ENCODE measurements at regions not wholly inside any gene's neighbourhood (a gene's known extent, or its start where the extent isn't known, plus 50 kb on each side); places are given as distances from the start of the nearest gene placed in this dataset.

DNA sequence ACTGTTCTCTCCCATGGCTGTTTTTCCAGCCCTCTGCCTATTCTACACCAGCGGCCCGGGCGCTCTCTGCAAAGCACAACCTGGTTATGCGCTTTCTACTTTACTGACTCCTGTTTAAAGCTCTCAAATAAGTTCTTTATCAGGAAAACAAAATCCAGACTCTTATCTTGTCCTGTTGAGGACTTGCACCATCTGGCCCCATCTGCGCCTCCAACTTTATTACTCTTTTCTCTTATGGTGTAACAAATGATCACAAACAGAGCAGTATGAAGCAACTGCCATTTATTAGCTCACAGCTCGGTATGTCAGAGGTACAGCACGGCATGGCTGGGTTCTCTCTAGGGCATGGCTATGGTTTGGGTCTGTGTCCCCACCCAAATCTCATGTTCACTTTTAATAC is 236.5 kb upstream of the NT5C1B start:
- Histone ChIP-seq H3K9me1 (ENCODE audit: insufficient read depth, low read length) (peaks cover 4% of the 10 kb centered on the region; the same call in 1 of the 2 replicates), H4K20me1 (ENCODE audit: insufficient read depth, low read length) (no peaks in the 10 kb centered on the region), H3K14ac (replicated peaks; ENCODE audit: low read depth, low read length) (no peak overlapping the region), H3K23ac (ENCODE audit: low read depth, low read length) (no peak overlapping the region), H3K4me3 (ENCODE audit: insufficient read depth, low read depth, low read length) (no peak overlapping the region), H3K27me3 (ENCODE audit: control insufficient read depth, insufficient read depth, low read length) (no peaks in the 10 kb centered on the region), H2BK20ac (ENCODE audit: low read depth, low read length) (no peak overlapping the region), H2AK9ac (replicated peaks; ENCODE audit: low read depth, low read length, poor library complexity) (no peak overlapping the region), H3K9ac (ENCODE audit: low read depth, low read length) (no peak overlapping the region), H2BK120ac (ENCODE audit: low read depth, low read length) (no peak overlapping the region), H4K91ac (ENCODE audit: insufficient read depth, low read depth, low read length) (no peak overlapping the region), H3K18ac (ENCODE audit: low read depth, low read length) (no peak overlapping the region), H3K56ac (ENCODE audit: extremely low read depth, insufficient read depth, low read length) (no peak overlapping the region), H4K8ac (ENCODE audit: low read depth in 2 of 2, low read length in 2 of 2) (no peak overlapping the region), H3K4me1 (ENCODE audit: control insufficient read depth, insufficient read depth, low read length) (peaks cover 2% of the 10 kb centered on the region; the same call in 1 of the 2 replicates), H3K9me3 (ENCODE audit: control insufficient read depth, insufficient read depth, low read length) (no peaks in the 10 kb centered on the region), H4K5ac (ENCODE audit: low read depth, low read length) (no peak overlapping the region), H3K27ac (ENCODE audit: insufficient read depth, low read length) (no peak overlapping the region), H2BK15ac (ENCODE audit: low read depth, low read length) (no peak overlapping the region), H3K4me2 (ENCODE audit: low read depth, low read length) (no peak overlapping the region), H3K4ac (ENCODE audit: low read depth, low read length) (no peak overlapping the region), H2AK5ac (ENCODE audit: low read depth, low read length) (no peak overlapping the region), H2AFZ (replicated peaks; ENCODE audit: low read length, poor library complexity) (no peak overlapping the region), H2BK5ac (ENCODE audit: low read depth, low read length, poor library complexity, severe bottlenecking) (no peak overlapping the region), H3K79me1 (ENCODE audit: low read depth in 1 of 2, low read length in 2 of 2) (no peaks in the 10 kb centered on the region), H3K36me3 (ENCODE audit: control insufficient read depth, insufficient read depth, low read length) (no peaks in the 10 kb centered on the region)
- ChIA-PET CTCF (no interaction called here), POLR2A (ENCODE audit: unreplicated experiment) (no interaction called here)
- dilution Hi-C loops (cut with HindIII; ENCODE audit: low sequenced_read_pairs, unreplicated experiment) (no loop called here), intact Hi-C loops (cut with micrococcal nuclease) (no loop called here), in situ Hi-C loops (cut with MboI; ENCODE audit: low sequenced_read_pairs) (no loop called here)
- 96% methylated on average over 4 of the region's 7 CpGs; no CpG with 5 or more reads in 1 of the 2 experiments for WGBS, 2 experiments (ENCODE audit: extremely low coverage in 2 of 2, insufficient read length in 1 of 2)
- no peak for TF ChIP-seq NFE2L2 (IDR thresholded peaks at IDR 0.05; ENCODE audit: low read depth, low read length)
- no peak for TF ChIP-seq POLR2A (IDR thresholded peaks at IDR 0.05; ENCODE audit: low read depth, low read length)
- TF ChIP-seq RFX5 (IDR thresholded peaks at IDR 0.05; ENCODE audit: low read depth, low read length) = no peak
- TF ChIP-seq RCOR1 (IDR thresholded peaks at IDR 0.05; ENCODE audit: insufficient replicate concordance, low read length) = no peak
- TF ChIP-seq CEBPB (IDR thresholded peaks at IDR 0.05; ENCODE audit: low read depth, low read length) = no peak
- TF ChIP-seq, protein P1, sequence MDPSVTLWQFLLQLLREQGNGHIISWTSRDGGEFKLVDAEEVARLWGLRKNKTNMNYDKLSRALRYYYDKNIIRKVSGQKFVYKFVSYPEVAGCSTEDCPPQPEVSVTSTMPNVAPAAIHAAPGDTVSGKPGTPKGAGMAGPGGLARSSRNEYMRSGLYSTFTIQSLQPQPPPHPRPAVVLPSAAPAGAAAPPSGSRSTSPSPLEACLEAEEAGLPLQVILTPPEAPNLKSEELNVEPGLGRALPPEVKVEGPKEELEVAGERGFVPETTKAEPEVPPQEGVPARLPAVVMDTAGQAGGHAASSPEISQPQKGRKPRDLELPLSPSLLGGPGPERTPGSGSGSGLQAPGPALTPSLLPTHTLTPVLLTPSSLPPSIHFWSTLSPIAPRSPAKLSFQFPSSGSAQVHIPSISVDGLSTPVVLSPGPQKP (IDR thresholded peaks at IDR 0.05; ENCODE audit: borderline replicate concordance, low read depth, low read length) = no peak
- TF ChIP-seq, protein P2, sequence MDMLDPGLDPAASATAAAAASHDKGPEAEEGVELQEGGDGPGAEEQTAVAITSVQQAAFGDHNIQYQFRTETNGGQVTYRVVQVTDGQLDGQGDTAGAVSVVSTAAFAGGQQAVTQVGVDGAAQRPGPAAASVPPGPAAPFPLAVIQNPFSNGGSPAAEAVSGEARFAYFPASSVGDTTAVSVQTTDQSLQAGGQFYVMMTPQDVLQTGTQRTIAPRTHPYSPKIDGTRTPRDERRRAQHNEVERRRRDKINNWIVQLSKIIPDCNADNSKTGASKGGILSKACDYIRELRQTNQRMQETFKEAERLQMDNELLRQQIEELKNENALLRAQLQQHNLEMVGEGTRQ (IDR thresholded peaks at IDR 0.05; ENCODE audit: low read depth, low read length) = no peak
- TF ChIP-seq BHLHE40 (IDR thresholded peaks at IDR 0.05; ENCODE audit: low read depth, low read length) = no peak
- no peak for TF ChIP-seq MXI1 (IDR thresholded peaks at IDR 0.05; ENCODE audit: borderline replicate concordance, low read depth, low read length)
- TF ChIP-seq FOS (IDR thresholded peaks at IDR 0.05; ENCODE audit: low read depth, low read length) = no peak
- no peak for TF ChIP-seq MAZ (IDR thresholded peaks at IDR 0.05; ENCODE audit: borderline replicate concordance, low read depth, low read length)
- TF ChIP-seq CHD1 (IDR thresholded peaks at IDR 0.05; ENCODE audit: low read depth, low read length) = no peak
- TF ChIP-seq MAFK (IDR thresholded peaks at IDR 0.05; ENCODE audit: low read depth, low read length) = no peak
- TF ChIP-seq RAD21 (IDR thresholded peaks at IDR 0.05; ENCODE audit: low read length) = no peak
- BruUV-seq (replicated peaks) = no TSS peak
- no peak for ATAC-seq (ENCODE audit: low read depth)
- no peak for DNase-seq

Measured in IMR-90 (cell line).